ENCODE measurements at regions not wholly inside any gene's neighbourhood (a gene's known extent, or its start where the extent isn't known, plus 50 kb on each side); places are given as distances from the start of the nearest gene placed in this dataset.

DNA sequence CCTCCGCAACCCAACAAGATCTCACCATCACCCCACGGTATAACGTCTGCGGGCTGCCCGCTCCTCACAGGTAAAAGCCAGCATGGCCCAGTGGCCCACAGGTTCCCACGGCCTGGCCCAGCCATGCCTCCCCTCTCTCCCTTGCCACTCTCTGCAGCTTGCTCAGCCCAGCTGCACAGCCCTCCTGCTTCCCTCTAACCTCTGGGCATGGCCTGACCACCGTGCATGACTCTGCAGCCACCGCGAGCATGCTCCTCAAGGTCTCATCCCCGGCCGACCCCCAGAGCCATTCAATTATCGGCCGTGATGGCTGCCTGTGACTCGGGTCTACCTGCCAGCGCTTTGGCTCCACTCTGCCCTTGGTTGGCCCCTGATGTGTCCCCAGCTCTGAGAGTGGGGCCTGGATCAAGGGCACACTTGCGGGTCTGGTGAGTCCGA lies 185.5 kb downstream of the CTTN start:
- H3K36me3 ChIP-seq (ENCODE audit: low read depth) = no peaks in the 10 kb centered on the region
- DNase-seq = no peak
- no peak overlapping the region for H3K27ac ChIP-seq
- POLR2A ChIA-PET (ENCODE audit: unreplicated experiment) = no interaction called here
- H3K79me2 ChIP-seq (ENCODE audit: low read depth) = no peaks in the 10 kb centered on the region
- no peak overlapping the region for H3K4me3 ChIP-seq
- H3K4me2 ChIP-seq = no peak overlapping the region
- H3K27me3 ChIP-seq (ENCODE audit: insufficient read depth, low read depth) = no peaks in the 10 kb centered on the region
- no peak overlapping the region for H2AFZ ChIP-seq
- intact Hi-C loops (cut with micrococcal nuclease; ENCODE audit: unreplicated experiment) = no loop called here
- no peaks in the 10 kb centered on the region for H3F3A ChIP-seq (ENCODE audit: insufficient read depth, low read depth)
- peaks cover 61% of the 10 kb centered on the region for H4K20me1 ChIP-seq (ENCODE audit: insufficient read depth)
- no peaks in the 10 kb centered on the region for H3K4me1 ChIP-seq (replicated peaks; ENCODE audit: insufficient read depth)
- CTCF ChIA-PET = no interaction called here
- no TSS peak for BruUV-seq (replicated peaks)
- H3K9me3 ChIP-seq (ENCODE audit: insufficient read depth, low read depth) = no peaks in the 10 kb centered on the region
- no peak for TF ChIP-seq EZH2 (IDR thresholded peaks at IDR 0.05; ENCODE audit: low read depth)
- TF ChIP-seq, protein P1, sequence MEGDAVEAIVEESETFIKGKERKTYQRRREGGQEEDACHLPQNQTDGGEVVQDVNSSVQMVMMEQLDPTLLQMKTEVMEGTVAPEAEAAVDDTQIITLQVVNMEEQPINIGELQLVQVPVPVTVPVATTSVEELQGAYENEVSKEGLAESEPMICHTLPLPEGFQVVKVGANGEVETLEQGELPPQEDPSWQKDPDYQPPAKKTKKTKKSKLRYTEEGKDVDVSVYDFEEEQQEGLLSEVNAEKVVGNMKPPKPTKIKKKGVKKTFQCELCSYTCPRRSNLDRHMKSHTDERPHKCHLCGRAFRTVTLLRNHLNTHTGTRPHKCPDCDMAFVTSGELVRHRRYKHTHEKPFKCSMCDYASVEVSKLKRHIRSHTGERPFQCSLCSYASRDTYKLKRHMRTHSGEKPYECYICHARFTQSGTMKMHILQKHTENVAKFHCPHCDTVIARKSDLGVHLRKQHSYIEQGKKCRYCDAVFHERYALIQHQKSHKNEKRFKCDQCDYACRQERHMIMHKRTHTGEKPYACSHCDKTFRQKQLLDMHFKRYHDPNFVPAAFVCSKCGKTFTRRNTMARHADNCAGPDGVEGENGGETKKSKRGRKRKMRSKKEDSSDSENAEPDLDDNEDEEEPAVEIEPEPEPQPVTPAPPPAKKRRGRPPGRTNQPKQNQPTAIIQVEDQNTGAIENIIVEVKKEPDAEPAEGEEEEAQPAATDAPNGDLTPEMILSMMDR (conservative IDR thresholded peaks at IDR 0.05) = no peak
- H3K9me2 ChIP-seq (ENCODE audit: insufficient read depth) = no peaks in the 10 kb centered on the region

GRCh38 chr11:70584498-70585235 lies 186.3 kb downstream of the CTTN start:
- ChIA-PET POLR2A (ENCODE audit: unreplicated experiment) (no interaction called here), CTCF (no interaction called here)
- peaks cover 56% of the 10 kb centered on the region for H4K20me1 ChIP-seq (ENCODE audit: insufficient read depth)
- no peaks in the 10 kb centered on the region for H3K9me3 ChIP-seq (ENCODE audit: insufficient read depth, low read depth)
- BruUV-seq (replicated peaks) = no TSS peak
- no peaks in the 10 kb centered on the region for H3K36me3 ChIP-seq (ENCODE audit: low read depth)
- no peaks in the 10 kb centered on the region for H3K79me2 ChIP-seq (ENCODE audit: low read depth)
- no peak overlapping the region for H3K4me2 ChIP-seq
- no peaks in the 10 kb centered on the region for H3K4me1 ChIP-seq (replicated peaks; ENCODE audit: insufficient read depth)
- intact Hi-C loops (cut with micrococcal nuclease; ENCODE audit: unreplicated experiment) = no loop called here
- TF ChIP-seq EZH2 (IDR thresholded peaks at IDR 0.05; ENCODE audit: low read depth) = no peak
- TF ChIP-seq, protein P1 (conservative IDR thresholded peaks at IDR 0.05) = no peak
- H3F3A ChIP-seq (ENCODE audit: insufficient read depth, low read depth) = no peaks in the 10 kb centered on the region
- no peaks in the 10 kb centered on the region for H3K27me3 ChIP-seq (ENCODE audit: insufficient read depth, low read depth)
- no peak overlapping the region for H3K27ac ChIP-seq
- no peak overlapping the region for H2AFZ ChIP-seq
- H3K9me2 ChIP-seq (ENCODE audit: insufficient read depth) = no peaks in the 10 kb centered on the region
- H3K4me3 ChIP-seq = no peak overlapping the region
- no peak for DNase-seq

DNA sequence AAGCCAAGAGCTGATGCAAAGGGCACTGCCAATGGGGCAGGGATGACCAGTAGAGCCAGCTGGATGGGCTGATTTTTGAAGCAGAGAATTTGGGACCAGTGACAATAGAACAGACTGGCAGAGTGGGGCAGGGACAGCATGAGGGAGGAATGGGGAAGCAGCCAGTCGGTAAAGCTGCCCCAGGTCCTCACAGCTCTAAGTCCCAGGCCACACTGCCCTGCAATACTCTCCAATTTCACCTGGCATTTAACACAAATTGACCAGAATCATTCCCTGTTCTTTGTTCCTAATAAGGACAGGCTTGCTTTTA lies 186.9 kb downstream of the CTTN start:
- BruUV-seq (replicated peaks) = no TSS peak
- H3K36me3 ChIP-seq (ENCODE audit: low read depth) = no peaks in the 10 kb centered on the region
- H3K4me1 ChIP-seq (replicated peaks; ENCODE audit: insufficient read depth) = no peaks in the 10 kb centered on the region
- ChIA-PET POLR2A (ENCODE audit: unreplicated experiment) (no interaction called here), CTCF (no interaction called here)
- no peaks in the 10 kb centered on the region for H3F3A ChIP-seq (ENCODE audit: insufficient read depth, low read depth)
- intact Hi-C loops (cut with micrococcal nuclease; ENCODE audit: unreplicated experiment) = no loop called here
- no peak for DNase-seq
- TF ChIP-seq, protein P1 (conservative IDR thresholded peaks at IDR 0.05) = no peak
- no peak overlapping the region for H3K4me2 ChIP-seq
- H3K79me2 ChIP-seq (ENCODE audit: low read depth) = no peaks in the 10 kb centered on the region
- no peak overlapping the region for H3K27ac ChIP-seq
- H2AFZ ChIP-seq = no peak overlapping the region
- no peaks in the 10 kb centered on the region for H3K27me3 ChIP-seq (ENCODE audit: insufficient read depth, low read depth)
- H3K4me3 ChIP-seq = no peak overlapping the region
- no peaks in the 10 kb centered on the region for H3K9me2 ChIP-seq (ENCODE audit: insufficient read depth)
- H4K20me1 ChIP-seq (ENCODE audit: insufficient read depth) = peaks cover 53% of the 10 kb centered on the region
- H3K9me3 ChIP-seq (ENCODE audit: insufficient read depth, low read depth) = no peaks in the 10 kb centered on the region
